GDM1 (cell line): ENCODE measurements at regions not wholly inside any gene's neighbourhood (a gene's known extent, or its start where the extent isn't known, plus 50 kb on each side); places are given as distances from the start of the nearest gene placed in this dataset.

Source experiments
- DNase-seq: peaks from one replicate; lab custom pipeline; 2025; lab: John Stamatoyannopoulos, UW

DNA sequence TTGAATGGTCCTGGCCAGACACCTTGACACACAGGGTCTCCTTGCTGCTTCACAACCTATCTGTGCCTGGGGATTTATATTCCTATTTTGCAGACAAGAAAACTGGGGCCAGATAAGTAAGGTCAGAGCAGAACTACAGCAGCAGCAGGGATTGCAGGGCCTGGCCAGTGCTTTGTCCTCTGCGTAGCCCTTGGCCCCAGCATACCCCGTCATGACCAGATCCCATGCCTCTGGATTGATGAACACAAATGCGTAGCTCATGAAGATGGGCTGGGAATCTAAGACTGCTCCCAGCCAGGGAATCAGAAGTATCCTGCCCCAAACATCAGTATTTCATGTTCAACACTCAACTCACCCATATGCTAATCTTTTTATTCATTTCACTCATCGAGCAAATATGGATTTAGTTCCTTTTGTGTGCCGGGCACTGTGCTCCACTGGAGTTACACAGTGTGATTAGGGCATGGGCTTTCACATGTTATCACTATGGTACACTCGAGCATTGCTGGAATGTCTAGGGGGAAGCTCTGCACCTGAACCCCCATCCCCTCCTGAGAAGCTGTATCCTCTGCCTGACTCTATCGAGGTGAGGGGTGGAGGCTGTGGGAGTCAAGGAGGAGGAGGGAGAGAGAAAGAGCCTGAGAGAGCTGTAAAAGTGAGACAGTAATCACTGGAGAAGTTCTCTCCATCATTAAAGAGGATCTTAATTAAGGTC lies 143.3 kb downstream of the CYP26B1 start:
- DNase-seq, result no peak

DNA sequence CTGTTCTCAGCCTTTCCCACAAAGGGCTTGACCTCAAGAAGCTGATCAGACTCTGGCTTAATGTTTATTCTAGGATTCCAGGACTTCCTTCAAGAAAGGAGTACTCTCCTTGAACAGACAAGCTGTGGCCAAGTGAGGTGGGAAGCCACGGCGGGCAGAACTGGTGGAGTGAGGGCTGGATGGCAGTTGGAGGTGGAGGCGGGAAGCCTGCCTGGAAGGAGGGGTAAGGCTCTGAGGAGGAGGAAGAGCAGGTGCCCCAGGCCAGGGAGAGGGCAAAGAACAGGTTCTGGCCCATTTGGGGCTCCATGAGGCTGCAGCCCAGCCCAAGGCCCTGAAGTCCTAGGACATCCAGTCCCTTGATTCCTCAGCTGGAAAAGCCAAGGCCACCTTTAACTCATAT lies 143.9 kb downstream of the CYP26B1 start:
- no peak for DNase-seq

- DNase-seq, result no peak
Measured at GRCh38 chr2:72003124-72003523, 144.5 kb downstream of the CYP26B1 start.

- no peak for DNase-seq
Measured at GRCh38 chr2:72001937-72002690, 145.5 kb downstream of the CYP26B1 start.

DNA sequence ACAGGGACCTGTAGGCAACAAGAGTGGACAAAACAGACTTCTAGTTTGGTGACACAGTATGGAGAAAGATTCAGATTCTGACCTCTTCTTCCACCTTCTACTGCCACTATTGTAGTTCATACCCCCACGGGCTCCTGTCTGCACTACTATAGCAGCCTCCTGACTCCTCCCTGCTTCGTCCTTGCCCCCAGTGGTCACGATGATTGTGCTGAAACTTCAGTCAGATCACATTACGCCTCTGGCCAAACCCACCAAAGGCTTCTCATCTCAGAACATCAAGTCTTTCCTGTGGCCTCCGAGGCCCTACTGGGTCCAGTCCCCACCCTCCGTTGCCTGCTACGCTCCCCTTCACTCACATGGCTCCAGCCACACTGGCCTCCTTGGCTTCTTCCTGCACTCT lies 147.6 kb downstream of the CYP26B1 start:
- no peak for DNase-seq

- no peak for DNase-seq
Measured at GRCh38 chr2:71999580-71999979, 148.1 kb downstream of the CYP26B1 start.

GRCh38 chr2:71997843-71998242 lies 149.8 kb downstream of the CYP26B1 start:
- DNase-seq, result no peak

- DNase-seq, result no peak
Measured at GRCh38 chr2:71995067-71995665, 152.5 kb downstream of the CYP26B1 start.

DNA sequence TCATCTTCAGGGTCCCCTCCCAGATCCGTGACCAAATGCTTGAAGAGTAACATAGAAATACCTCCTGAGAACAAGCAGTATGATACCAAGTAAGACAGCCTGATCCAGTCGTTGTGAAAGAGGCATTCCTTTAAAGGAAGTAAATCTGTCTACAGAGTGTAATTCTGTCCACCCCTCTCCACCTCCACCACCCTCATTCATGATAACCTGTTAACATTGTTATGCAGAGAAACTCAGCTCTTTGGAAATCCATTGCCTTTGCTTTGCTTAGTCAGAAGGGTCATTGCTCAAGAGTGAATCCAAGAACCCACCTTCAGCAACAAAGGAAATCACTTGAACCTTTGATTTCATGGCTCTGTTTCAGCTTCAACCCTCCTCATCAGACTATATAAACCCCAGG lies 155.6 kb downstream of the CYP26B1 start:
- DNase-seq, result no peak

- DNase-seq, result no peak
Measured at GRCh38 chr2:71991397-71991796, 156.3 kb downstream of the CYP26B1 start.

- no peak for DNase-seq
Measured at GRCh38 chr2:71990826-71991225, 156.8 kb downstream of the CYP26B1 start.

GRCh38 chr2:71990122-71990521 lies 157.5 kb downstream of the CYP26B1 start:
- no peak for DNase-seq

- DNase-seq, result no peak
Measured at GRCh38 chr2:71989671-71990070, 158.0 kb downstream of the CYP26B1 start.

GRCh38 chr2:71988170-71988569 lies 159.5 kb downstream of the CYP26B1 start:
- no peak for DNase-seq

DNA sequence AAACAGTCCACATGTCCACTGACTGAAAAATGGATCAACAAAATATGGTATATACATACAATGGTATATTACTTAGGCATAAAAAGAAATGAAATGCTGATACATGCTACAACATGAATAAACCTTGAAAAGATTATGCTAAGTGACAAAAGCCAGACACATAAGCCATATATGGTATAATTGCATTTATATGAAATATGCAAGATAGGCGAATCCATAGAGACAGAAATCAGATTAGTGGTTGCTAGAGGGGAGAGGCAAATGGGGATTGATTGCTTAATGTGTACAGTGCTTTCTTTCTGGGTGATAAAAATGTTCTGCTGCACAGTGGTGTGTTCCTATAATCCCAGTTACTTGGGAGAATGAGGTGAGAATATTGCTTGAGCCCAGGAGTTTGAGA lies 171.0 kb downstream of the CYP26B1 start:
- no peak for DNase-seq

DNA sequence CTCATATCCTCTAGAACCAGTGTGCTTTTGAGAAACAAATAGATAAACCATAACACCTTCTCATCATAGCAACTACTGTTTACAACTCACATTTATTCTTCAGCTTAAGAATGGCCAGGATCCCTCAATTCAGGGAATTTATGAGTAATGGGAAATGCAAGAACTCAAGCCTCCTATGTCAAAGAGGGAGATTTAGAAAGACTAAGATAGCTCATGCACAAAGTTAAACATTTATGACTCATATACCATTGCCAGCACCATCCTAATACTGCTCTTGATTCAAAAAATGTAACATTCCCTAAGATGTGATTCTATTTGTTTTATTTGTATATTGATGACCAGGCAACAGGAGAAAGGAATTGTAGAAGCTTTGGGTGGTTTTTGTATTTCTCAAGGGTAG lies 172.8 kb downstream of the CYP26B1 start:
- no peak for DNase-seq

DNA sequence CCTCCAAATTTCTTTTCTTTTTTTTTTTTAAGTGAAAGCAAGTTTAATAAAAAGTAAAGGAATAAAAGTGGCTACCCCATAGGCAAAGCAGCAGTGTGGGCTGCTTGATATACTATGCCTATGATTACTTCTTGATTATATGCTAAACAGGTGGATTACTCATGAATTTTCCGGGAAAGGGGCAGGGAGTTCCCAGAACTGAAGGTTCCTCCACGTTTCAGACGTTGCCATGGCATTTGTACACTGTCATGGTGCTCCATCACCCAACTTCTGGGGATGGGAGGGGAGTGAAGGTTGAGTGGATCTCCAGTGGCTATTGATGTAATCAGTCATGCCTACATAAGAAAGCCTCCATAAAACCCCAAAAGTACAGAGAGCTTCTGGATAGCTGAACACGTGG lies 176.2 kb downstream of the CYP26B1 start:
- no peak for DNase-seq

- no peak for DNase-seq
Measured at GRCh38 chr2:71965530-71965929, 182.1 kb downstream of the CYP26B1 start.

DNA sequence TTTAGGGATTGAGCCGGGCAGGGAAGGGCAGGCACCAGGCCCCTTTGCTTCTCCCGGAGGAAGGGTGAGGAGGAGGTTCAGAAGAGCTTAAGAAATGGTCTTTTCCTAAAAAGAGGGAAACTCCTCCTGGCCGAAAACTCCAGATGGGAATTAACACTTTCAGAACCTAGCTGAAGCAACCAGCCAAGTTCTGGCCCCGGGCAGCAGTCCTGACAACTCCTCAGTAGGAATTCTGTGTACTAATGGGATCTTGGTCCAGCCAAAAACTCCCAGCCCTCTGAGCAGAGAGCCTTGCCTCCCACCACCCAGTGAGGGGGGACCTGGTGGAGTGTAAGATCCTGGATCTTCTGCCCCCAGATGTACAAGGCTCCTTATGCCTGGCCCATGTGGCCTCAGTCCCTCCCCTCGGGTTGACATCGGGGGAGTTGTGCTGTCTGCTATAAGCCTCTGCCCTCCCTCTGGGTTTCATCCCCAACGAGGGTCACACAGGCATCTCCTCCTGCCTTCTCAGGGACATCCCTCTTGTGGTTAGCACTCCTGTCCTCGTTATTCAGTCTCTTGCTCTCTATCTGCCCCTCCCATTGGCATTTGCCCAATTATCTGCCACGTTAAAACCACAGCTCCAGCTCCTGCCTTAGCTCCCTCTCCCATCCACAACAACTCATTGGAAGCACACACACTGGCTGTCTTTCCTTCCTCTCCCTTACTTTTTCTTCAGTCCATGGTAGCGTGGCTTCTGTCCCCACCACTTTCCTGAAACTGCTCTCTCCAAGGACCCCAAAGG lies 184.6 kb downstream of the CYP26B1 start:
- no peak for DNase-seq

DNA sequence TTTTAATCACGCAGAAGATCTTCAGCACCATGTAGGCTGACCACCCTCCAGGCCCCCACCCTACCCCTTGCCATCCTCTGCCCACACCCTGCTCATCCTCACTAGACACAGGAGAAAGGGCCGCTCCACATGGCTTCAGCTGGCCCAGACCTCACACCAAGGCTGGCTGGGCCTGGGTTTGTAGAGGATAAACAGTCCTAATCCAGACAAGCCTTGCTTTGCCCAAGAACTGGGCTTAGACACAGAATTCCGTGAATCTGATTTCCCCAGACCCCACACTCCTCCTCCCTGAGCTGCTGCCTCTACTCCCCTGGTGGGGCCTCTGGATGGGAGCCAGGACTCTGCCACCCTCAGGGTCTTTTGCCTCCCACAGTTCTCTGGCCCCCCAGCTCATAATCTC lies 185.3 kb downstream of the CYP26B1 start:
- DNase-seq, result no peak

DNA sequence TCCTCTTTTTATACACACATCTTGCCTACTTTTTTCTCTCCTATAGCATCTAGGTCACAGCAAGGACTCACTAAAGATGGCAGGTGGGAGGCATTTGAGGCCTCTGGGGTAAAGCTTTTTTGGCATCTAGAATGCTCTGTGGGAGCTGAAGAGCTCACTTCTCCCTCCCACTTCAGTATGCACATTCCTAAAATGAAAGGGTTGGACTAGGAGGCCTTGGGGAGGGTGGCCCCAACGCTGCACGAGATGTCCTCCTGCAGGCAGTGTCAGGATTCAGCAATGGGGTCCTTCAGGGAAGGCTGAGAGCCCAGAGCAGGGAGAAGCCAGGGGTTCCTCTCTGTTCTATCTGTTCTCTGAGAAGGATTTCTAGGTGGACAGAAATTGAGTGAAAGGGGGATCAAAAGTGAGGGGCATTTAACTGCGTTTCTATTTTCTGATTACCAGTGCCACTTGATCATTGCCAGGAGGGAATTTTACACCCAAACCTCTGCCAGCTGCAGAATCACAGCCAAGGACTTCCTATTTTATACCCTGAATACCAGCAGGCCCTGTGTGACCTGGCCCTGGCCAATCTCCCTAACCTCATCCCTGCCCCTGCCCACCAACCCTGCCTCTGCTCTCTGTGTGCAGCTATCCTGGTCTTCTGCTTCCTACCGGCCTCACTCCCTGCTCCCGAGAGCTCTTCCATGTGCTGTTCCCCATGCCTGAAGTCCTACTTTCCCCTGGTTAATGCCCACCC lies 186.2 kb downstream of the CYP26B1 start:
- no peak for DNase-seq

DNA sequence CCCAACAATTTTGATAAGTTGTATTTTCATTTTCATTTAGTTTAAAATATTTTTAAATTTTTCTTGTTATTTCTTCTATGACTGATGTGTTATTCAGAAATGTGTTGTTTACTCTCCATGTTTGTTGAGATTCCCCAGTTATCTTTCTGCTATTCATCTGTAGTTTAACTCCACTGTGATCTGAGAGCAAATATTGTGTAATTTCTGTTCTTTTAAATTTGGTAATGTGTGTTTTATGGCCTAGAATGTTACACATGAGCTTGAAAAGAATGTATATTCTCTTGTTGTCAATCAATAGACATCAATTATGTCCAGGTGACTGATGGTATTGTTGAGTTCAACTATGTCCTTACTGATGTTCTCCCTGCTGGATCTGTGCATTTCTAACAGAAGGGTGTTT lies 188.2 kb downstream of the CYP26B1 start:
- no peak for DNase-seq
